Body of pancreas (tissue), 4 donors: ENCODE measurements at regions not wholly inside any gene's neighbourhood (a gene's known extent, or its start where the extent isn't known, plus 50 kb on each side); places are given as distances from the start of the nearest gene placed in this dataset.

Experiments used
- POLR2A ChIP-seq, 3 donors: fragments of 450-650 bp; IDR thresholded peaks; one replicate each; pipeline ENCODE4 v1.6.1; 2016; ENCODE audit warnings: antibody characterized with exemption in 3 of 3, mild to moderate bottlenecking in 2 of 3
- TF ChIP-seq, protein P1 (sequence below), 7 experiments: fragments of 450-650 bp in 4 of 7; fragments of 200-600 bp in 3 of 7; sonication (generic) in 3 of 7; IDR thresholded peaks; one replicate each; pipeline ENCODE4 v1.5.1; 2016 to 2019; ENCODE audit warnings: antibody characterized with exemption in 7 of 7

- TF ChIP-seq, protein P1, sequence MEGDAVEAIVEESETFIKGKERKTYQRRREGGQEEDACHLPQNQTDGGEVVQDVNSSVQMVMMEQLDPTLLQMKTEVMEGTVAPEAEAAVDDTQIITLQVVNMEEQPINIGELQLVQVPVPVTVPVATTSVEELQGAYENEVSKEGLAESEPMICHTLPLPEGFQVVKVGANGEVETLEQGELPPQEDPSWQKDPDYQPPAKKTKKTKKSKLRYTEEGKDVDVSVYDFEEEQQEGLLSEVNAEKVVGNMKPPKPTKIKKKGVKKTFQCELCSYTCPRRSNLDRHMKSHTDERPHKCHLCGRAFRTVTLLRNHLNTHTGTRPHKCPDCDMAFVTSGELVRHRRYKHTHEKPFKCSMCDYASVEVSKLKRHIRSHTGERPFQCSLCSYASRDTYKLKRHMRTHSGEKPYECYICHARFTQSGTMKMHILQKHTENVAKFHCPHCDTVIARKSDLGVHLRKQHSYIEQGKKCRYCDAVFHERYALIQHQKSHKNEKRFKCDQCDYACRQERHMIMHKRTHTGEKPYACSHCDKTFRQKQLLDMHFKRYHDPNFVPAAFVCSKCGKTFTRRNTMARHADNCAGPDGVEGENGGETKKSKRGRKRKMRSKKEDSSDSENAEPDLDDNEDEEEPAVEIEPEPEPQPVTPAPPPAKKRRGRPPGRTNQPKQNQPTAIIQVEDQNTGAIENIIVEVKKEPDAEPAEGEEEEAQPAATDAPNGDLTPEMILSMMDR (IDR thresholded peaks at IDR 0.05) = no peak
- TF ChIP-seq POLR2A (IDR thresholded peaks at IDR 0.05) = no peak
Observed at GRCh38 chr5:85388770-85389169, 1004.1 kb upstream of the EDIL3 start.
